ENCODE measurements at regions not wholly inside any gene's neighbourhood (a gene's known extent, or its start where the extent isn't known, plus 50 kb on each side); places are given as distances from the start of the nearest gene placed in this dataset.

DNA sequence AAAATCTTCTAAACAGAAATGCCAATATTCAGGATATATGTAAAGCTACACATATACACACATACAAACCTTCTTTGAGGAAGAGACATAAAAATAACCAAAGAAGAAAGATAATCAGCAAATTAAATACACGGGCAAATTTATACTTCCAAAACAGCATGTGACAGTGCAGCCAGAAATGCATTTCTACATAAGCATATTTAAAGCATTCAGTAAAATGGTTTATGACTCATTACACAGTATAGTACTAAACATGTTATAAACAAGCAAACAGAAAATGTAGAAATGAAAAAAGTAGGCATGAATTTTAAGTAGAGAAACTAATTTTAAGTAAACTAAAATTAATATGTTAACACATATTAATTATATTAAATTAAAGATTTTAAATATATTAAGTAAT, 1717.2 kb downstream of the OTOL1 start:
- ChIA-PET POLR2A (no interaction called here), CTCF (no interaction called here)
- no peak for FAIRE-seq
- TF ChIP-seq ELK1 (IDR thresholded peaks at IDR 0.05; ENCODE audit: low read depth, low read length) = no peak
- TF ChIP-seq PBX3 (IDR thresholded peaks at IDR 0.05) = no peak
- no peak for TF ChIP-seq NFE2L2 (conservative IDR thresholded peaks at IDR 0.05; ENCODE audit: low read length)
- no peaks in the 10 kb centered on the region for H3K4me1 ChIP-seq
- H3K27ac ChIP-seq = no peak overlapping the region
- no peak for ATAC-seq
- no peak overlapping the region for H3K4me2 ChIP-seq
- no peak overlapping the region for H3K4me3 ChIP-seq
- 77% methylated on average over 1 of the region's 1 CpG for WGBS (ENCODE audit: missing lambda C conversion rate)
- H3K9me3 ChIP-seq = no peaks in the 10 kb centered on the region
- no peak for DNase-seq (ENCODE audit: low read depth in 1 of 2, low spot score in 1 of 2)

DNA sequence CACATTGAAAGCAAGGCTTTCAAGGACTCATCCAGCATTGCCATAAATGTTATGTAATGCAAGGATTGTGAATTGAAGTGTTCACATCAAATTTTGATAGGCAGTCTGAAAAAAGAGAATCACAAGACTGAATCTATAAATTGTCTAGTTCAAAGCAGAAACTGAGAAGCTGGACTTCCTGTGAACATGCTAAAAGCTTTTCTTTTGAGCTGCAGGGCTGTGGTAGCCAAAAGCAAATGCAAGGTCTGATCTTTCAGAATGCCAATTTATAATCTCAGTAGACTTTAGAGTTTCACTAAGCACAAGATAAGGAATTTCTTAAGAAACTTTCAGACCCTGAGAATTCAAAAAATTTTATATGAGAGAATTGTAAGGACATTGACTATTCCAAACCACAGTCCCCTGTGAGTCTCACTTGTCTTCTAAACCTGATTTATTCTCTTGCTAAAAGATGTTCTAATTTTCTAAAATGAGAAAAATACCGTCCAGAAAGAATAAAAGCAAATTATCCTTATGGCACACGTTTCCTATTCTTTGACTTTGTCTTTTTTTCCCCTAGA, 1700.3 kb downstream of the OTOL1 start:
- no peaks in the 10 kb centered on the region for H3K4me1 ChIP-seq
- DNase-seq (ENCODE audit: low read depth in 1 of 2, low spot score in 1 of 2) (no peak), ATAC-seq (no peak), FAIRE-seq (no peak)
- H3K27ac ChIP-seq = no peak overlapping the region
- POLR2A ChIA-PET = no interaction called here
- CTCF ChIA-PET = no interaction called here
- H3K4me2 ChIP-seq = no peak overlapping the region
- 9% methylated on average over 2 of the region's 2 CpGs for WGBS (ENCODE audit: missing lambda C conversion rate)
- TF ChIP-seq NPAS2 (CRISPR knock-in tag; IDR thresholded peaks at IDR 0.05; ENCODE audit: borderline replicate concordance) = no peak
- no peak for TF ChIP-seq RNF2 (IDR thresholded peaks at IDR 0.05; ENCODE audit: borderline replicate concordance, low read depth)
- no peak for TF ChIP-seq POLR2AphosphoS2 (conservative IDR thresholded peaks at IDR 0.05; ENCODE audit: low read length)
- TF ChIP-seq CHD4 (IDR thresholded peaks at IDR 0.05; ENCODE audit: borderline replicate concordance) = no peak
- TF ChIP-seq KDM5A (IDR thresholded peaks at IDR 0.05) = no peak
- TF ChIP-seq, protein P1, sequence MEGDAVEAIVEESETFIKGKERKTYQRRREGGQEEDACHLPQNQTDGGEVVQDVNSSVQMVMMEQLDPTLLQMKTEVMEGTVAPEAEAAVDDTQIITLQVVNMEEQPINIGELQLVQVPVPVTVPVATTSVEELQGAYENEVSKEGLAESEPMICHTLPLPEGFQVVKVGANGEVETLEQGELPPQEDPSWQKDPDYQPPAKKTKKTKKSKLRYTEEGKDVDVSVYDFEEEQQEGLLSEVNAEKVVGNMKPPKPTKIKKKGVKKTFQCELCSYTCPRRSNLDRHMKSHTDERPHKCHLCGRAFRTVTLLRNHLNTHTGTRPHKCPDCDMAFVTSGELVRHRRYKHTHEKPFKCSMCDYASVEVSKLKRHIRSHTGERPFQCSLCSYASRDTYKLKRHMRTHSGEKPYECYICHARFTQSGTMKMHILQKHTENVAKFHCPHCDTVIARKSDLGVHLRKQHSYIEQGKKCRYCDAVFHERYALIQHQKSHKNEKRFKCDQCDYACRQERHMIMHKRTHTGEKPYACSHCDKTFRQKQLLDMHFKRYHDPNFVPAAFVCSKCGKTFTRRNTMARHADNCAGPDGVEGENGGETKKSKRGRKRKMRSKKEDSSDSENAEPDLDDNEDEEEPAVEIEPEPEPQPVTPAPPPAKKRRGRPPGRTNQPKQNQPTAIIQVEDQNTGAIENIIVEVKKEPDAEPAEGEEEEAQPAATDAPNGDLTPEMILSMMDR (IDR thresholded peaks at IDR 0.05) = no peak
- TF ChIP-seq ESRRA (IDR thresholded peaks at IDR 0.05; ENCODE audit: borderline replicate concordance, low read length) = no peak
- TF ChIP-seq HOXB13 (CRISPR knock-in tag; IDR thresholded peaks at IDR 0.05; ENCODE audit: low read depth) = no peak
- TF ChIP-seq SREBF2 (IDR thresholded peaks at IDR 0.05) = no peak
- no peak for TF ChIP-seq REST (IDR thresholded peaks at IDR 0.05)
- no peak for TF ChIP-seq SMC3 (IDR thresholded peaks at IDR 0.05)
- TF ChIP-seq, protein P2, sequence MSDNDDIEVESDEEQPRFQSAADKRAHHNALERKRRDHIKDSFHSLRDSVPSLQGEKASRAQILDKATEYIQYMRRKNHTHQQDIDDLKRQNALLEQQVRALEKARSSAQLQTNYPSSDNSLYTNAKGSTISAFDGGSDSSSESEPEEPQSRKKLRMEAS (IDR thresholded peaks at IDR 0.05) = no peak
- no peaks in the 10 kb centered on the region for H3K9me3 ChIP-seq
- no peak overlapping the region for H3K4me3 ChIP-seq

- ChIA-PET POLR2A (no interaction called here), CTCF (no interaction called here)
- H3K4me1 ChIP-seq = no peaks in the 10 kb centered on the region
- DNase-seq (ENCODE audit: low read depth in 1 of 2, low spot score in 1 of 2) (no peak), ATAC-seq (no peak), FAIRE-seq (no peak)
- no peak overlapping the region for H3K27ac ChIP-seq
- WGBS (ENCODE audit: missing lambda C conversion rate) = 31% methylated on average over 2 of the region's 2 CpGs
- no peak overlapping the region for H3K4me3 ChIP-seq
- TF ChIP-seq CHD4 (IDR thresholded peaks at IDR 0.05; ENCODE audit: borderline replicate concordance) (no peak), CBX8 (IDR thresholded peaks at IDR 0.05) (no peak), GATA3 (IDR thresholded peaks at IDR 0.05; ENCODE audit: borderline replicate concordance) (no peak), SREBF2 (IDR thresholded peaks at IDR 0.05) (no peak), HOXB13 (CRISPR knock-in tag; IDR thresholded peaks at IDR 0.05; ENCODE audit: low read depth) (no peak), FOXS1 (CRISPR knock-in tag; IDR thresholded peaks at IDR 0.05) (no peak), MAZ (IDR thresholded peaks at IDR 0.05; ENCODE audit: borderline replicate concordance, low read depth, low read length) (no peak), PBX3 (IDR thresholded peaks at IDR 0.05) (no peak), EP300 (IDR thresholded peaks at IDR 0.05) (no peak)
- TF ChIP-seq, protein P1 (IDR thresholded peaks at IDR 0.05) = no peak
- H3K9me3 ChIP-seq = no peaks in the 10 kb centered on the region
- H3K4me2 ChIP-seq = no peak overlapping the region
Observed at GRCh38 chr3:163196245-163196644, 1699.6 kb downstream of the OTOL1 start.

Measured in A549 (cell line).